ENCODE measurements at regions not wholly inside any gene's neighbourhood (a gene's known extent, or its start where the extent isn't known, plus 50 kb on each side); places are given as distances from the start of the nearest gene placed in this dataset.

- TF ChIP-seq, protein P1, sequence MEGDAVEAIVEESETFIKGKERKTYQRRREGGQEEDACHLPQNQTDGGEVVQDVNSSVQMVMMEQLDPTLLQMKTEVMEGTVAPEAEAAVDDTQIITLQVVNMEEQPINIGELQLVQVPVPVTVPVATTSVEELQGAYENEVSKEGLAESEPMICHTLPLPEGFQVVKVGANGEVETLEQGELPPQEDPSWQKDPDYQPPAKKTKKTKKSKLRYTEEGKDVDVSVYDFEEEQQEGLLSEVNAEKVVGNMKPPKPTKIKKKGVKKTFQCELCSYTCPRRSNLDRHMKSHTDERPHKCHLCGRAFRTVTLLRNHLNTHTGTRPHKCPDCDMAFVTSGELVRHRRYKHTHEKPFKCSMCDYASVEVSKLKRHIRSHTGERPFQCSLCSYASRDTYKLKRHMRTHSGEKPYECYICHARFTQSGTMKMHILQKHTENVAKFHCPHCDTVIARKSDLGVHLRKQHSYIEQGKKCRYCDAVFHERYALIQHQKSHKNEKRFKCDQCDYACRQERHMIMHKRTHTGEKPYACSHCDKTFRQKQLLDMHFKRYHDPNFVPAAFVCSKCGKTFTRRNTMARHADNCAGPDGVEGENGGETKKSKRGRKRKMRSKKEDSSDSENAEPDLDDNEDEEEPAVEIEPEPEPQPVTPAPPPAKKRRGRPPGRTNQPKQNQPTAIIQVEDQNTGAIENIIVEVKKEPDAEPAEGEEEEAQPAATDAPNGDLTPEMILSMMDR (IDR thresholded peaks at IDR 0.05; ENCODE audit: low read depth, low read length) = no peak
- TF ChIP-seq EZH2phosphoT487 (IDR thresholded peaks at IDR 0.05; ENCODE audit: low read depth) = no peak
Observed at GRCh38 chr13:42486711-42487198, 87.2 kb upstream of the TNFSF11 start.

All from OCI-LY3 (cell line).